ENCODE measurements at regions not wholly inside any gene's neighbourhood (a gene's known extent, or its start where the extent isn't known, plus 50 kb on each side); places are given as distances from the start of the nearest gene placed in this dataset.
A peak's percentile ranks its signal among the peaks of the same experiment; 100 is the strongest.

GRCh38 chr3:43894176-43895049 lies 203.7 kb downstream of the ABHD5 start:
- peaks cover 22% of the 10 kb centered on the region for H3K4me1 ChIP-seq (ENCODE audit: control insufficient read depth, insufficient read depth, low read length)
- H3K4me3 ChIP-seq (ENCODE audit: low read depth, low read length) = peak overlapping the region; percentile 68
- H3K9ac ChIP-seq (ENCODE audit: low read depth, low read length) = peak overlapping the region; percentile 74
- H3K9me3 ChIP-seq (ENCODE audit: control insufficient read depth, insufficient read depth, low read length) = no peaks in the 10 kb centered on the region
- H3K27ac ChIP-seq (ENCODE audit: low read depth, low read length) = peak overlapping the region; percentile 20
- H3K36me3 ChIP-seq (ENCODE audit: control insufficient read depth, insufficient read depth, low read length) = no peaks in the 10 kb centered on the region
- H3K27me3 ChIP-seq (ENCODE audit: control insufficient read depth, insufficient read depth, low read length) = peaks cover 28% of the 10 kb centered on the region

- Histone ChIP-seq H3K36me3 (ENCODE audit: control insufficient read depth, insufficient read depth, low read length) (no peaks in the 10 kb centered on the region), H3K4me1 (ENCODE audit: control insufficient read depth, insufficient read depth, low read length) (peaks cover 22% of the 10 kb centered on the region), H3K9me3 (ENCODE audit: control insufficient read depth, insufficient read depth, low read length) (no peaks in the 10 kb centered on the region), H3K27me3 (ENCODE audit: control insufficient read depth, insufficient read depth, low read length) (peaks cover 26% of the 10 kb centered on the region), H3K9ac (ENCODE audit: low read depth, low read length) (no peak overlapping the region), H3K27ac (ENCODE audit: low read depth, low read length) (no peak overlapping the region), H3K4me3 (ENCODE audit: low read depth, low read length) (no peak overlapping the region)
These were observed 204.8 kb downstream of the ABHD5 start for GRCh38 chr3:43895573-43895972.

GRCh38 chr3:43902415-43902814 lies 211.7 kb downstream of the ABHD5 start:
- Histone ChIP-seq H3K9ac (ENCODE audit: low read depth, low read length) (no peak overlapping the region), H3K4me3 (ENCODE audit: low read depth, low read length) (no peak overlapping the region), H3K36me3 (ENCODE audit: control insufficient read depth, insufficient read depth, low read length) (no peaks in the 10 kb centered on the region), H3K4me1 (ENCODE audit: control insufficient read depth, insufficient read depth, low read length) (no peaks in the 10 kb centered on the region), H3K27me3 (ENCODE audit: control insufficient read depth, insufficient read depth, low read length) (no peaks in the 10 kb centered on the region), H3K9me3 (ENCODE audit: control insufficient read depth, insufficient read depth, low read length) (no peaks in the 10 kb centered on the region), H3K27ac (ENCODE audit: low read depth, low read length) (no peak overlapping the region)

GRCh38 chr3:43905157-43905556 lies 214.4 kb downstream of the ABHD5 start:
- no peak overlapping the region for H3K4me3 ChIP-seq (ENCODE audit: low read depth, low read length)
- no peaks in the 10 kb centered on the region for H3K27me3 ChIP-seq (ENCODE audit: control insufficient read depth, insufficient read depth, low read length)
- no peaks in the 10 kb centered on the region for H3K4me1 ChIP-seq (ENCODE audit: control insufficient read depth, insufficient read depth, low read length)
- no peaks in the 10 kb centered on the region for H3K36me3 ChIP-seq (ENCODE audit: control insufficient read depth, insufficient read depth, low read length)
- no peak overlapping the region for H3K9ac ChIP-seq (ENCODE audit: low read depth, low read length)
- H3K9me3 ChIP-seq (ENCODE audit: control insufficient read depth, insufficient read depth, low read length) = no peaks in the 10 kb centered on the region
- H3K27ac ChIP-seq (ENCODE audit: low read depth, low read length) = no peak overlapping the region

GRCh38 chr3:43906849-43907507 lies 216.2 kb downstream of the ABHD5 start:
- Histone ChIP-seq H3K27ac (ENCODE audit: low read depth, low read length) (no peak overlapping the region), H3K9me3 (ENCODE audit: control insufficient read depth, insufficient read depth, low read length) (no peaks in the 10 kb centered on the region), H3K4me3 (ENCODE audit: low read depth, low read length) (no peak overlapping the region), H3K27me3 (ENCODE audit: control insufficient read depth, insufficient read depth, low read length) (no peaks in the 10 kb centered on the region), H3K36me3 (ENCODE audit: control insufficient read depth, insufficient read depth, low read length) (no peaks in the 10 kb centered on the region), H3K4me1 (ENCODE audit: control insufficient read depth, insufficient read depth, low read length) (no peaks in the 10 kb centered on the region), H3K9ac (ENCODE audit: low read depth, low read length) (no peak overlapping the region)

GRCh38 chr3:43907508-43907858 lies 216.7 kb downstream of the ABHD5 start:
- Histone ChIP-seq H3K9me3 (ENCODE audit: control insufficient read depth, insufficient read depth, low read length) (no peaks in the 10 kb centered on the region), H3K4me3 (ENCODE audit: low read depth, low read length) (no peak overlapping the region), H3K27me3 (ENCODE audit: control insufficient read depth, insufficient read depth, low read length) (no peaks in the 10 kb centered on the region), H3K9ac (ENCODE audit: low read depth, low read length) (no peak overlapping the region), H3K36me3 (ENCODE audit: control insufficient read depth, insufficient read depth, low read length) (no peaks in the 10 kb centered on the region), H3K27ac (ENCODE audit: low read depth, low read length) (no peak overlapping the region), H3K4me1 (ENCODE audit: control insufficient read depth, insufficient read depth, low read length) (no peaks in the 10 kb centered on the region)

- Histone ChIP-seq H3K9me3 (ENCODE audit: control insufficient read depth, insufficient read depth, low read length) (no peaks in the 10 kb centered on the region), H3K4me1 (ENCODE audit: control insufficient read depth, insufficient read depth, low read length) (no peaks in the 10 kb centered on the region), H3K4me3 (ENCODE audit: low read depth, low read length) (no peak overlapping the region), H3K27me3 (ENCODE audit: control insufficient read depth, insufficient read depth, low read length) (no peaks in the 10 kb centered on the region), H3K36me3 (ENCODE audit: control insufficient read depth, insufficient read depth, low read length) (no peaks in the 10 kb centered on the region), H3K9ac (ENCODE audit: low read depth, low read length) (no peak overlapping the region), H3K27ac (ENCODE audit: low read depth, low read length) (no peak overlapping the region)
These were observed 217.7 kb downstream of the ABHD5 start for GRCh38 chr3:43908456-43908855.

- no peaks in the 10 kb centered on the region for H3K27me3 ChIP-seq (ENCODE audit: control insufficient read depth, insufficient read depth, low read length)
- no peak overlapping the region for H3K9ac ChIP-seq (ENCODE audit: low read depth, low read length)
- H3K4me1 ChIP-seq (ENCODE audit: control insufficient read depth, insufficient read depth, low read length) = no peaks in the 10 kb centered on the region
- no peak overlapping the region for H3K27ac ChIP-seq (ENCODE audit: low read depth, low read length)
- H3K36me3 ChIP-seq (ENCODE audit: control insufficient read depth, insufficient read depth, low read length) = no peaks in the 10 kb centered on the region
- H3K4me3 ChIP-seq (ENCODE audit: low read depth, low read length) = no peak overlapping the region
- H3K9me3 ChIP-seq (ENCODE audit: control insufficient read depth, insufficient read depth, low read length) = no peaks in the 10 kb centered on the region
These were observed 218.4 kb downstream of the ABHD5 start for GRCh38 chr3:43909149-43909548.

- Histone ChIP-seq H3K9me3 (ENCODE audit: control insufficient read depth, insufficient read depth, low read length) (no peaks in the 10 kb centered on the region), H3K4me3 (ENCODE audit: low read depth, low read length) (no peak overlapping the region), H3K9ac (ENCODE audit: low read depth, low read length) (no peak overlapping the region), H3K27me3 (ENCODE audit: control insufficient read depth, insufficient read depth, low read length) (no peaks in the 10 kb centered on the region), H3K4me1 (ENCODE audit: control insufficient read depth, insufficient read depth, low read length) (no peaks in the 10 kb centered on the region), H3K36me3 (ENCODE audit: control insufficient read depth, insufficient read depth, low read length) (no peaks in the 10 kb centered on the region), H3K27ac (ENCODE audit: low read depth, low read length) (no peak overlapping the region)
These were observed 220.0 kb downstream of the ABHD5 start for GRCh38 chr3:43910750-43911149.

- no peaks in the 10 kb centered on the region for H3K9me3 ChIP-seq (ENCODE audit: control insufficient read depth, insufficient read depth, low read length)
- H3K4me1 ChIP-seq (ENCODE audit: control insufficient read depth, insufficient read depth, low read length) = no peaks in the 10 kb centered on the region
- no peak overlapping the region for H3K9ac ChIP-seq (ENCODE audit: low read depth, low read length)
- H3K36me3 ChIP-seq (ENCODE audit: control insufficient read depth, insufficient read depth, low read length) = no peaks in the 10 kb centered on the region
- H3K4me3 ChIP-seq (ENCODE audit: low read depth, low read length) = no peak overlapping the region
- H3K27ac ChIP-seq (ENCODE audit: low read depth, low read length) = no peak overlapping the region
- H3K27me3 ChIP-seq (ENCODE audit: control insufficient read depth, insufficient read depth, low read length) = no peaks in the 10 kb centered on the region
These were observed 222.6 kb downstream of the ABHD5 start for GRCh38 chr3:43913036-43913948.
